GM21529 (cell line): ENCODE measurements at regions not wholly inside any gene's neighbourhood (a gene's known extent, or its start where the extent isn't known, plus 50 kb on each side); places are given as distances from the start of the nearest gene placed in this dataset.

ENCODE experiments used
- ATAC-seq: cut with Tn5 transposase; IDR thresholded peaks from one replicate; pipeline ENCODE4 v1.9.1; 2021; ENCODE audit not compliant: unreplicated experiment

- ATAC-seq, result no peak
Observed at GRCh38 chr13:68696907-68697306, 1410.7 kb upstream of the ATXN8OS start.

DNA sequence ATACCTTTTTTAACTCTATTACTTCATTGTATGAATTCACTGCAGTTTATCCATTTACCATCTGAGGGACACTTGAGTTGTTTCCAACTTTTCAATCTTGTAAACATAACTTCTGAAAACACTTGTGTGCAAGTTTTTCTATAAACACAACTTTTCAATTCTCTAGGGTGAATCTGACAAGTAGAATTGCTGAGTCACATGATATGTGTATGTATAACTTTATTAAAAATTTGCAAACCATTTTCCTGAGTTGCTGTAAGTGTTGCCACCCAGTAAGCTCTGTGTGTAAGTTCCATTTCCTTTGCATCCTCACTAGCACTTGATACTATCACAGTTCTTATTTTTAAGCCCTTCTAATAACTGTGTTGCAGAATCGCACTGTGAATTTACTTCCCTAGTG lies 1415.6 kb upstream of the ATXN8OS start:
- ATAC-seq, result no peak

DNA sequence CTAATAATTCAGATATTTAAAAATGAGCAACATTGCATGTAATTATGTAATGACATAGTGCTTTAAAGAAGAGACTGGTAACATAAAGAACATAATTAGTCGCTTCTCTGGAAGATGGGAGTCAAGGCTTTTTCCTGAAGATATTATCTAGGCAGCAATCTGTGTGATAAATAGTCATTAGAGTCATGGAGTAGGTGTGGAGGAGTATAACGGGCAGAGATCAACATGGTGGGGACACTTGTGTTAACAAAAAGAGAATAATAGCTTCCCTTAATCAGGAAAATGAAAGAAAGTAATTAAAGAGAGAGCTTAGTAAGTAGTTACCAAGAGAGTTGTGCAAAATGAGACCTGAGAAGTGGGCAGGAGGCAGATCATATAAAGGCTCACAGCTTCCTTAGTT lies 1417.1 kb upstream of the ATXN8OS start:
- ATAC-seq, result no peak

DNA sequence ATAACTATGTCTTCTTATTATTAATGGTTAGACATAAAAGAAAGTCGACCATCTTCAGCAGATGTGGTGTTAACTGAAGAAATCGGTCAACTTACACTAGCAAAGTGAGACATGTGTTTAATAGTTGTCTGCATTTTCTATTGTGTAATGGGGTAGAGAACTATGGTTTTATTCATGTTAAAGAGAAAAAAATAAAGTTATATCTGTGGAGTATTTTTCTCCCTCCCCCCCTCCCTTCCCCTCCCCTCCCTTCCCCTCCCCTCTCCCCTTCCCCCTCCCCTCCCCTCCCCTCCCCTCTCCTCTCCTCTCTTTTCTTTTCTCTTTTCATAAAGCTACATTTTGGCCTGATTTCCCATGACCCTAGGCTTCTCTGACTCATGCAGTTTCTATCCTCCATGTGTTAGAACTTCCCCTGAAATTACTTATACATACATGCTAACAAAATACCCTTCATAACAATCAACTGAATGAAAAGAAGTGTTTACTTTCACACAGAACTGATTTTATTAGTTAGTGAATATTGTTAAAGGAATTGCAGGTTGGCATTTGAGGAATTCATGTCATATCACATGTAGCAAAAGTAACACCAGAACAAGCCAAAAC lies 1431.0 kb upstream of the ATXN8OS start:
- ATAC-seq, result no peak

DNA sequence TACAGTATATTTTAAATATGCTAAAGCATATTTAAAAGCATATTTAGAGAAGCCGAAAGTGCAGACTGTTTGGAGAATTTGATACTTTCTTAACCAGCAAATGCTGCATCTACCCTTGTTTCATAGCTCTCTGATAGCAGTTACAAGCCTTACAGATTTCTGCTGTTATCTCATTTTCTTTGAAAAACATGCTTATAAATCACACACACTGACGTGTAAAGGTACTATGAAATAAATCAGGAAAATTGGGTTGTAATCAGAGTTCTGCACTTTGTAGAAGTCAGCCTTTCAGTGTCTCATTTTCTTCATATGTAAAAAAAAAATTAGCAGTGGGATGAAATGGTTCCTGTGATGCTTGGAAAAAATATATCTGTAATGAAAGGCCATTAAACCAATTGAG lies 1432.4 kb upstream of the ATXN8OS start:
- ATAC-seq, result no peak

DNA sequence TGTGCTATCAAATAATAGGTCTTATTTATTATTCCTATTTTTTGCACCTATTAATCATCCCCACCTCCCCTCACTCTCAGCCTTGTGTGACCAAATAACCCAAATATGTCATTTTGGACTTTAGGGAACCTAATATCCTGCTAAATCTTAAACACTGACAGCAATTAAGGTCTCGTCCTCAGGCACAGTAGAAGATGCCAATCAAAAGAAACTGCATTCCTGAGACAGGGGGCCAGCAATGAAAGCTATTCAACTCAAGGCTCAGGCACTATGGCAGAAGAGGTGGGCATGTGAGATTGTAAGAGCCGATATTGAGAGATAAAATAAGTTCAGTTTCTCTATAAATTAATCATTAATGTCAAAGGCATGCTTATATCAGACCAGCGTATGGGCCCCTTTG lies 1437.7 kb upstream of the PCDH9 start:
- no peak for ATAC-seq

DNA sequence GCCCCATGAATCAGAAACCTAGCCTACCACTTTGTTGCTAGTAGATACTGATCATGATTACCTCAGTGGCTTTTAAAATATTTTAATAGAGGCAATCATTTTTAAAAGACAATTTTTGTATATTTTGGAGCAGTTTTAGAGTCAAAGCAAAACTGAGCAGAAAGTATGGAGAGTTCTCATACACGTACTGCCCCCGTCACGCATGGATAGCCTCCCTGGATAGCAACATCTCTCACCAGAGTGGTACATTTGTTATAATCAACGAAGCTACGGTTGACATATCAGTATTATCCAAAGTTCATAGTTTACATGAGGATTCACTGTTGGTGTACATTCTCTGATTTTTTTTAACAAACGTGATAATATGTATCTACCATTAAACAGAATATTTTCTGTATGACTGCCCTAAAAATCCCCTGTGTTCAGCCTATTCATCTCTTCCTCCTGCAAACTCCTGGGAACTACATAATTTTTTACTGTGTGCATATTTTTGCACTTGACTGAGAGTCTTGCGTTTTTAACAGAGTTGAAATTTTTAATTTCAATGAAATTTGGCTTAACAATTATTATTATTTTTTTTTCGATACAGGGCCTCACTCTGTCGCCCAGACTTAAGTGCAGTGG lies 1436.8 kb upstream of the PCDH9 start:
- ATAC-seq, result no peak

DNA sequence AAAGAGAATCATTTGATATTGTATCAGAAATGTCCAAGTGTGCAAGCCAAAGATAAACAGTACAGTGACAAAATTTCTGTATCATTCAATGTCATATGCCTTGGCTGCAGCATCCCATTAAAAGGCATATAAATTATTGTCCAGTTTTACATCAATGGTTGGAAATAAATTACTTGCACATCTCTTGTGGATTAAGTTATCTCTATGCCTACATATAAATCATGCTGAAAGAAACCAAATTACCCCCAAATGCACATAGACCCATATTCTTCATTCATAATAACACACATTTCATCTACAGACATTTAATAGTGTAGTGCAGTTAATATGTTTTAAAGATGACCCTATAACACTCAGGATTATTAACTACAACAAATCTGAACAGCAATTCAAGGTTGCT lies 1415.7 kb upstream of the PCDH9 start:
- ATAC-seq, result no peak

GRCh38 chr13:68644611-68645010 lies 1414.5 kb upstream of the PCDH9 start:
- ATAC-seq, result no peak

DNA sequence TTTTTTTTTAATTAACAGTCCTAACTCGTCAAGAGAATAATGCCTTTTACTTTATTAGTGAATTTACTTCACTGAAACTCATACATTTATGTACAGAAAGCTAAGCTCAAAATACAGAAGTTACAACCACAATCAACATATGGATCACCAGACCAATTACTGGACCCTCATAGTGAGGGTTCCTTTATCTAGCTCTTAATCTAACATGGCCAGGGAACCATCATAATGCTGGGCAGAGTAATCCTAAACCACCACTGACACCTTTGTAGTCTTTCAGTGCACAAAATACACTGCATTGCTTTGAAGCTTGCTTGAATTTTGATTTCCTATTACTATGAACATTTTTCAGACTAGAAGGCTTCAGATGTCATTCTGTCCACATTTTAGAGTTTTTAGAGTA lies 1406.6 kb upstream of the PCDH9 start:
- ATAC-seq, result no peak

GRCh38 chr13:68628994-68629393 lies 1398.9 kb upstream of the PCDH9 start:
- no peak for ATAC-seq

DNA sequence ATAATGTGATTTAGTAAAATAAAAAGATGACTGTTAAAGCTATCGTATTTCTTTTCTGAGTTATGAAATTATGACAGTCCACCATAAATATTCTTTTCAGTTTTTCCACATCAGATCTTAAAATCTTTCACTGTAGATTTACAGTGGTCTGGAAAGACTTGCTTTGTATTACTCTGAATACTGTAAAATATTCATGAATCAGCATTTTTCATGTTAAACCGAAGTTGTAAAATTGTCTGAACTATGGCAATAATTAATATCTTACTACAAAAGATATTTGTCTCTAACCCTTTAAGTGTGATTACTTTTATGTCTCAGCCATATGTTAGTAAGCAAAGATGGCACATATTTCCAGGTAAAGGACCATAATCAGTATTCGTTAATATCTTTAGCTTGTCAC lies 1397.2 kb upstream of the PCDH9 start:
- no peak for ATAC-seq

DNA sequence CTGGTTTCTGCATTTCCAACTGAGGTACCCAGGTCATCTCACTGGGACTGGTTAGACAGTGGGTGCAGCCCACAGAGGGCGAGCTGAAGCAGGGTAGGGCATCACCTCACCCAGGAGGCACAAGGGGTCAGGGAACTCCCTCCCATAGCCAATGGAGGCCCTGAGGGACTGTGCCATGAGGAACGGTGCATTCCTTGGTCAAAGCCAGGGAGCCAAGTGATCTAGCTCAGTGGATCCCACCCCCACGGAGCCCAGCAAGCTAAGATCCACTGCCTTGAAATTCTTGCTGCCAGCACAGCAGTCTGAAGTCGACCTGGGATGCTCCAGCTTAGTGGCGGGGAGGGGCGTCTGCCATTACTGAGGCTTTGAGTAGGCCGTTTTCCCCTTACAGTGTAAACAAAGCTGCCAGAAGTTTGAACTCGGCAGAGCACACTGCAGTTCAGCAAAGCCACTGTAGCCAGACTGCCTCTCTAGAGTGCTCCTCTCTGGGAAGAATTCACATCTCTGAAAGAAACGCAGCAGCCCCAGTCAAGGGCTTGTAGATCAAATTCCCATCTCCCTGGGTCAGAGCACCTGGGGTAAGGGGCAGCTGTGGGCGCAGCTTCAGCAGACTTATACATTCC lies 1386.6 kb upstream of the PCDH9 start:
- no peak for ATAC-seq

DNA sequence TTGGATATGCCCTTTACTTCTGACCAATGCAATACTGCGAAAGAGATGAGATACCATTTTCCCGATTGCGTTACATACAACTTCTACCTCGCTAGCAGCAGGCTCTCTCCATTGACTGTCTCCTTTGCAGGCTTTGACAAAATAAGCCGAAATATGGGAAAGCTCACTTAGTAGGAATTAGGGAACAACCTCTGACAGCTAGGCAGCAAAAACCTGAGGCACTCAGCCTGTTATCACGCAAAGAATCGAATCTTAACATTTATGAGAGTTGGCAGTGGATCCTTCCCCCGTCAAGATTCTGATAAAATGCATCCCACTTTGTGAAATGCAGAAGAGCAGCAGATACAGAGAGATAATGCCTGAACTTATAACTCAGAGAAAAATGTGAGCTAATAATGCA lies 1379.5 kb upstream of the PCDH9 start:
- no peak for ATAC-seq

GRCh38 chr13:68608147-68608546 lies 1378.0 kb upstream of the PCDH9 start:
- ATAC-seq, result no peak

DNA sequence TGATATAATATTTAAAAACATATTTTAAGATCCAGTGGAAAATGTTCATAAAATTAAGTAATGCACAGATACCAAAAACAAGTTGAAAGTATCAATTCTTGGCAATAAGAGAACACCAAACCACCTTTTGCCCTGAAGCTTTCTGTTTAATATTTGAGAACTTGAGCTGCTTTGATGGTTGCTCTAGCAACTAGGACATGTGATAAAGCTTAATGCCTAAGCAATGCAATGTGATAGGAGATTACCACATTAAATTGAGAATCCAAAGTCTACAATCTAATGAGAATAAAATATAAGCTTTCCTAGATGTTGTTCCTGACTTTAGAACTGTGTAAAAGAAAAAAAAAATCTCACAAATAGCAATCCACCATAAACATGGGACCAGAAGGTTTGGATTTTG lies 1367.5 kb upstream of the PCDH9 start:
- no peak for ATAC-seq

GRCh38 chr13:68588623-68589022 lies 1358.5 kb upstream of the PCDH9 start:
- peak; percentile 100 for ATAC-seq

DNA sequence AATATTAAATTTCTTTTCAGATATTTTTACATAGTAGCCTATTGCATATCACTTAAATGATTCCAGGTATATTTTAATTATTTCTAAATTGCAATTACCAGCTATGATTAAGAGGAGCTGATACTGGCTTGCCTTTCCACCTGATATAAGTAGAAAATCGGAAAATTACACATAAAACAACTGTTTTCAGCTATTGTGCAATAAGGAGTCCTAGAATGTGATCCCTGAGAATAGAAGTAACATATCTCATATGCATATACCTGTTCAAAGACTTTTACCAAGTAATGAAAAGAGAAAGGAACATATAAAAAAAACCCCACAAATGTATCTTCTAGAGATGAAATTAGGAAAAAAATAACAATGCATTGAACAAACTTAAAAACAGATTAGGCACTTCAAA lies 1354.6 kb upstream of the PCDH9 start:
- no peak for ATAC-seq

DNA sequence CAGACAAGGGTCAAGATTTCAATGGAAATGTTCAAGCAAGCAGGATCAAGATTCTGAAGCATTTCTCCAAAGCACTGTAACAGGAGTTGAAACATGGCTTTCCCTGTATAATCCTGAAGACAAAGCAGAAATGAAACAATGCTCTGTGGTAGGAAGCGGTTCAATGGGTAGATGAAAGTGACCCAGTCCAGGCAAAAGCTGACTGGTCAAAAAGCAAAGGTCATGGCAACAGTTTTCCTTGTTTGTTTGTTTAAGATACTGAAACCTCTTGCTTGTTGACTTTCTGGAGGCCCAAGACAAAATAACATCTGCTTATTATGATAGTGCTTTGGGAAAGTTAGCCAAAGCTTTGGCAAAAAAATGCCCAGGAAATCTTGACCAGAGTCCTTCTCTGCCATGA lies 1343.9 kb upstream of the PCDH9 start:
- no peak for ATAC-seq

- ATAC-seq, result no peak
Observed at GRCh38 chr13:68551701-68552522, 1321.8 kb upstream of the PCDH9 start.

GRCh38 chr13:68550330-68550729 lies 1320.2 kb upstream of the PCDH9 start:
- peak; percentile 58 for ATAC-seq

DNA sequence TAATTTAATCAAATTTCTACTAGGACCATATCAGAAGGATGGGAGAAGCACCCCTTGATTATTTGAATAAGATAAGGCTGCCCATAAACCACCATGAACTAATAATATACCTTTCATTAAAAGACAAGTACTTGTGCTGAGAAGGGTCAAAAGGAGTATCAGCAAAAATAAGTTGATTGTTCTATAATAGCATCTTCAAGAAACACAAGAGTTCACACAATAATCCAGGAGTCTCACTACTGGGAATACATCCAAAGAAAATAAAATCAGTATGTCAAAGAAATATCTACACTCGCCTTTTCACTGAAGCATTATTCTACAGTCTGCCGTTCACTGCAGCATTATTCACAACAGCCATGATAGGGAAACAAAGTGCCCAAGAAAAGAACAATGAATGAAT lies 1310.1 kb upstream of the PCDH9 start:
- ATAC-seq, result no peak
